LoVo (cell line): ENCODE measurements at regions not wholly inside any gene's neighbourhood (a gene's known extent, or its start where the extent isn't known, plus 50 kb on each side); places are given as distances from the start of the nearest gene placed in this dataset.
A peak's percentile ranks its signal among the peaks of the same experiment; 100 is the strongest.
"Not testable (repeated sequence)": the region's sequence is repeated elsewhere in the genome, so short reads cannot be mapped to it uniquely, and the experiment has no call there.

Source experiments
- DNase-seq: peaks from one replicate; pipeline ENCODE4 v3.0.0-alpha.2; 2016; ENCODE audit warnings: low spot score

- DNase-seq, result no peak
These were observed 101.9 kb downstream of the RGS21 start for GRCh38 chr1:192418552-192419285.

DNA sequence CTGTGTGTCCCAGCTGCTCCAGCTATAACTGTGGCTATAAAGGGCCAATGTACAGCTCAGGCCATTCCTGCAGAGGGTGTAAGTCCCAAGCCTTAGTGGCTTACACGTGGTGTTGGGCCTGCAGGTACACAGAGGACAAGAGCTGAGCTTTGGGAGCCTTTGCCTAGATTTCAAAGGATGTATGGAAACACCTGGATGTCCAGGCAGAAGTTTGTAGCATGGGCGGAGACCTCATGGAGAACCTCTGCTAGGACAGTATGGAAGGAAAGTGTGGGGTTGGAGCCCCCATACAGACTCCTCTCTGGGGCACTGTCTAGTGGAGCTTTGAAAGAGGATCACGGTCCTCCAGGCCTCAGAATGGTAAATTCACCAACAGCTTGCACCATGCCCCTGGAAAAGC is 113.9 kb downstream of the RGS21 start:
- DNase-seq, result no peak

DNA sequence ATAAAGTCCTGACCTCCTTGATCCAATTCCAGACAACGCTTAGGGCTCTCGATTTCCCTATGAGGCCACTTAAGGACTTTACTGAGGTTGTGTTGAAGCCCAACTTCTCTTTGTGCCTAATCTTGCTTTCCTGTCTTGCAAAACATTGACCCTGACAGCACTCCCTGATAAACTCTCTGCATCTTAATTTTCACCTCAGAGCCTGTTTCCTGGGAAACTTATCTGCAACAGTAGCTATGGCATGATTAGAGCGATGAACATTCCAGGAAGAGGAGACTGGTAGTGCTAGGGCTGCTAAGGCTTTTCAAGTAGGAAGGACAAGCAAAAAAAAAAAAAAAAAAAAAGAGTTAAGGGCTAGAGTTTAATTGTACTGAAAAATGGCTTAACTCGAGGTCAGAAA is 118.9 kb downstream of the RGS21 start:
- DNase-seq, result no peak

- no peak for DNase-seq
These were observed 119.8 kb downstream of the RGS21 start for GRCh38 chr1:192436441-192437078.

- DNase-seq, result no peak
These were observed 121.9 kb downstream of the RGS21 start for GRCh38 chr1:192438737-192439136.

DNA sequence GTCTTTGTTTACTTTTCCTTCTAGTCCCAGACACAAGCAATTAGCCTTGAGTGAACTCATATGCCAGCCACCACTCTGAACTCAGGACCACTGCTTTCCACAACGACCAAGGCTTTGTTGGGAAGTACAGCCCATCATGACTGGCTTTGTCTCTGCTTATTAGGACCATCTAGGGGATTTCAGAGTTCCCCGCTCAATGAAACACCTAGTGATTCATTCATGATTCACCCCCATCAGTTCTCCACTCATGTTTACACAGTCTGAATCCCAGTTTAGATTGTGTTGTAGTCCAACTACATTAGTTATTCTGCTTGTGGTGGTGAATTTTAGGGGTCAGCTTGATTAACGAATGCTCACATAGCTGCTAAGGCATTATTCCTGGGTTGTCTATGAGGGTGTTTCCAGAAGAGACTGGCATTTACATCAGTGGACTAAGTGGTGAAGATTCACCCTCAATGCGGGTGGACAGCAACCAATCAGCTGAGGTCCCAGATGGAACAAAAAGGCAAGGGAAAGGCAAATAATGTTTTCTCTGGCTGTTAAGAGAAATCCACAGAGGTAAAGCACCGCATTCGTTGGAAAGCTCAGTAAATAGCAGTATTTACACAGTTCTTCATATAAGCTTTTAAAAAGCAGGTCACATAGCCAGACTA is 122.7 kb downstream of the RGS21 start:
- DNase-seq, result no peak

GRCh38 chr1:192441492-192441891 is 124.7 kb downstream of the RGS21 start:
- DNase-seq, result no peak

DNA sequence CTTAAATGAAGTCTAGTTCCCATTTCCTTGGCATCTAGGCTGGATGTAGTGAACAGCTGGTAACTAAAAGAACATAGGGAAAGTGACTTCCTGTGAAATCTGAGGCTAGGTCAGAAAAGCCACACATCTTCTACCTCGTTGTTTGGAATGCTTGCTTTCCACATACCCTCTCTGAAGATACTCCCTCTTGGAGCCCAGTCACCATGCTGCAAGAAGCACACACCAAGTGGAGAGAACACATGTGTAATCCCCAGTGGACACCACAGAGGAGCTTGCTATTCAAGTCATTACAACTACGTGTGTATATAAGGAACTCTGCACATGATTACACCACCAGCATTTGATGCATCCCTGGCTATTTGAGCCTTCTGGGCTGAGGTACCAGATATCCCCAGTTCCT is 125.9 kb downstream of the RGS21 start:
- no peak for DNase-seq

GRCh38 chr1:192443616-192444015 is 126.8 kb downstream of the RGS21 start:
- no peak for DNase-seq

DNA sequence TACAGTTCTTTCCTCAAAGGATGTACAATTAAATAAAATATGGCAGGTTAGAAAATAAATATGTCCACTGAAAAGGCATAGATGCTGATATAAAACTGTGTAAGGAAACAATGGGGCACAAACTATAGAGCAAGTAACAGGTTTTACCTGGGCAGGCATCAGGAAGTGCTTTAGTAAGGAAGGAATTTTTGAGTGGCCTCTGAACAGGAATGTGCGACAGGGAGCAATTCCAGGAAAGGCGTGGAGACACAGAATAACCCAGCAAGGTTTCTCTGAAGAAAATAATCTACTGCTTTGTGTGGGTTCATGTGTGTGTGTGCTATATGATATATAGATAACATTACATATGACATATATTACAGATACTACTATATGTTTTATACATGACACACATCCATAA is 128.4 kb downstream of the RGS21 start:
- DNase-seq, result no peak

GRCh38 chr1:192445839-192446489 is 129.2 kb downstream of the RGS21 start:
- peak; percentile 43 for DNase-seq

DNA sequence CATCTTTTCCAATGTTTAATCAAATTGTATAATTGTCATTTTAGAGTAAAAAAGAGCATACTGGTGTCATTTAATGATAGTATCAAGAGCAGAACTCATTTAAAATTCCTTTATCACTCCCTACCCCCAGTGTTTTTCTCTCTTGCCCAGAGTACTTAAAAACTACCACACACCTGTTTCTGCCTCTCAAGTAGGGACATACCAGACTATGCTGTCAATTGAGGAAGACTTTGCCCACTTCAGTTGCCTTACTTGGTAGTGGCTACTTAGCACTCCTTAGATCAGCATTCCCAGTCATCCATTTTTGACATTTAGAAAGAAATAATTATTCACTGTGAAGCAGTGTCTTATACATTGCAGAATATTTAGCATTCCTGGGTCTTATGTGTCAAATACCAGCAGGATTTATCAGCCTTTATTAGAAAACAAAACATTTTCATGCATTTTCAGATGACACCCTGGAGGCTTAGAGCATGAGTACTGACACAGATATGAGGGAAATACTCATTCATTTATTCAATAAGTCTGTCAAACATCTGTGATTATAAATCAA is 127.5 kb upstream of the RGS1 start:
- no peak for DNase-seq

- no peak for DNase-seq
These were observed 122.1 kb upstream of the RGS1 start for GRCh38 chr1:192453360-192453992.

GRCh38 chr1:192459467-192459866 is 116.1 kb upstream of the RGS1 start:
- no peak for DNase-seq

DNA sequence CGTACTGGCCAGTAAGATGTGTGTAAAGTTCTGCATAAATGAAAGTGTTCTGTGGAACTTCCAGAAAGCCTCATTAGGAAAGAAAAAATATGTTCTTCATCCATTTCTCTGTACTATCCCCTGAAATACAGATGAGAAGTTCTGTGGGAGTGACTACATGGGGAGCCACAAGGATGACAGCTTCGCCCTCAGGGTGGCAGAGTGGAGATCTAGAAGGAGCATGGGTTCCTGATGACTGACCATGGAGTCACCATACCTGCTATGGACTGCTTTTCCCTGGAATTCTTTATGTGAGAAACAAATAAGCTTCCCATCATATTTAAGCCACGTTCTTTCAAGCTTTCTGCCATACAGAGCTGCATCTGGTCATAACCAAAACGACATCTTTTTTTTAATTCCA is 113.9 kb upstream of the RGS1 start:
- no peak for DNase-seq

- no peak for DNase-seq
These were observed 113.0 kb upstream of the RGS1 start for GRCh38 chr1:192462616-192463015.

GRCh38 chr1:192463661-192464060 is 111.9 kb upstream of the RGS1 start:
- no peak for DNase-seq

- not testable (repeated sequence) for DNase-seq
These were observed 110.4 kb upstream of the RGS1 start for GRCh38 chr1:192465221-192465620.

DNA sequence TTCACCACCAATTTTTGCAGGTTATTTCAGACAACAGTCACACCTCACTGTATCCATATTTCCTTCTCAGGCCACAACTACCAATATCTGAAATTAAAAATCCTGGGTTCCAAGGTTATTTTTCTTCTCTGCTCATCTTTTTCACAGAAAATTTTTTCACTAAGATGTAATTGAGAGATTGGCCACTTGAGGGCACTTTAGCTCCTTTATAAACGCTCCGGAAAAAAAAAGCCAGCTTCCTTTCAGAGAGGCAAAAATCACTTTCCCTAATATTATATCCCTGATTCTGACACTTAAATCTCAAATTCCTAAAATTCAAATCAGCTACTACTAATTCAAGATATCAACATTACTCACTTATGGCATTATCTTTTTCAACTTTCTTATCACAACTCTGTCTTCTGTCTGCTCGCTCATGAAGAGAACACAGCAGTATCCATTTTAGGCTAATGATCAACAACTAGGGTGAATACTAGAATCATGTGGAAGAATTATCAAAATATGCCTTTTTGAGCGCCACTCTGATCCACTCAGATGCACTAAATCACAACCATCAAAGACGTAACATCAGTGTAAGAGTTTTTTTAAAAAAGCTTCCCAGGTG is 101.4 kb upstream of the RGS1 start:
- DNase-seq, result peak; percentile 42

GRCh38 chr1:192475329-192475728 is 100.2 kb upstream of the RGS1 start:
- no peak for DNase-seq

- DNase-seq, result no peak
These were observed 99.6 kb upstream of the RGS1 start for GRCh38 chr1:192475970-192476369.
